ENCODE measurements at regions not wholly inside any gene's neighbourhood (a gene's known extent, or its start where the extent isn't known, plus 50 kb on each side); places are given as distances from the start of the nearest gene placed in this dataset.

GRCh38 chr13:73288596-73288995 lies 229.8 kb downstream of the KLF5 start:
- DNase-seq = no peak

- no peak for DNase-seq
Measured at GRCh38 chr13:73287831-73288230, 229.0 kb downstream of the KLF5 start.

- DNase-seq = no peak
Measured at GRCh38 chr13:73286942-73287620, 228.3 kb downstream of the KLF5 start.

GRCh38 chr13:73286177-73286576 lies 227.4 kb downstream of the KLF5 start:
- DNase-seq = no peak

GRCh38 chr13:73284081-73284874 lies 225.5 kb downstream of the KLF5 start:
- DNase-seq = no peak

GRCh38 chr13:73283636-73284035 lies 224.8 kb downstream of the KLF5 start:
- DNase-seq = no peak

GRCh38 chr13:73281746-73282145 lies 222.9 kb downstream of the KLF5 start:
- no peak for DNase-seq

GRCh38 chr13:73278186-73278585 lies 219.4 kb downstream of the KLF5 start:
- DNase-seq = no peak

- no peak for DNase-seq
Measured at GRCh38 chr13:73275163-73275562, 216.4 kb downstream of the KLF5 start.

- no peak for DNase-seq
Measured at GRCh38 chr13:73274147-73274546, 215.3 kb downstream of the KLF5 start.

- peak; percentile 27 for DNase-seq
Measured at GRCh38 chr13:73273745-73274144, 214.9 kb downstream of the KLF5 start.

- DNase-seq = no peak
Measured at GRCh38 chr13:73273276-73273675, 214.5 kb downstream of the KLF5 start.

- no peak for DNase-seq
Measured at GRCh38 chr13:73272831-73273230, 214.0 kb downstream of the KLF5 start.

- DNase-seq = no peak
Measured at GRCh38 chr13:73268306-73268705, 209.5 kb downstream of the KLF5 start.

- DNase-seq = no peak
Measured at GRCh38 chr13:73266640-73267180, 207.9 kb downstream of the KLF5 start.

- no peak for DNase-seq
Measured at GRCh38 chr13:73262862-73263627, 204.2 kb downstream of the KLF5 start.

GRCh38 chr13:73261739-73262216 lies 203.0 kb downstream of the KLF5 start:
- no peak for DNase-seq

- DNase-seq = peak; percentile 39
Measured at GRCh38 chr13:73259061-73260017, 200.5 kb downstream of the KLF5 start.

GRCh38 chr13:73258406-73258805 lies 199.6 kb downstream of the KLF5 start:
- DNase-seq = no peak

GRCh38 chr13:73254827-73255226 lies 196.0 kb downstream of the KLF5 start:
- DNase-seq = no peak

GRCh38 chr13:73251626-73252265 lies 192.9 kb downstream of the KLF5 start:
- DNase-seq = no peak
